Hepatocyte (in vitro differentiated cells): ENCODE measurements at regions not wholly inside any gene's neighbourhood (a gene's known extent, or its start where the extent isn't known, plus 50 kb on each side); places are given as distances from the start of the nearest gene placed in this dataset.

Experiments used
- DNase-seq: peaks from one replicate; pipeline ENCODE4 v3.0.0-alpha.2; 2016; ENCODE audit warnings: low spot score
- H2AFZ ChIP-seq: fragments of 200-600 bp; sonication (generic); 2 replicates; pipeline ENCODE4 v1.6.0; 2016; ENCODE audit warnings: antibody characterized with exemption, mild to moderate bottlenecking
- H3K27ac ChIP-seq: fragments of 200-600 bp; sonication (generic); 2 replicates; pipeline ENCODE4 v1.5.1; 2016; ENCODE audit warnings: mild to moderate bottlenecking
- H3K27me3 ChIP-seq: fragments of 200-600 bp; sonication (generic); 2 replicates; pipeline ENCODE4 v1.6.1; 2016
- H3K36me3 ChIP-seq: fragments of 200-600 bp; sonication (generic); replicated peaks from 2 replicates; pipeline ENCODE4 v1.5.1; 2016; ENCODE audit warnings: low read depth; ENCODE audit not compliant: insufficient read depth
- H3K4me1 ChIP-seq: fragments of 200-600 bp; sonication (generic); 2 replicates; pipeline ENCODE4 v1.5.1; 2016; ENCODE audit warnings: mild to moderate bottlenecking, moderate library complexity; ENCODE audit not compliant: insufficient read depth
- H3K4me2 ChIP-seq: fragments of 200-600 bp; sonication (generic); 2 replicates; pipeline ENCODE4 v1.6.0; 2016
- H3K4me3 ChIP-seq: fragments of 200-600 bp; sonication (generic); 2 replicates; pipeline ENCODE4 v1.5.1; 2016; ENCODE audit warnings: mild to moderate bottlenecking
- H3K79me2 ChIP-seq: fragments of 200-600 bp; sonication (generic); 2 replicates; pipeline ENCODE4 v1.6.0; 2017; ENCODE audit warnings: mild to moderate bottlenecking
- H3K9me2 ChIP-seq: fragments of 200-600 bp; sonication (generic); replicated peaks from 2 replicates; pipeline ENCODE4 v1.6.0; 2017; ENCODE audit warnings: mild to moderate bottlenecking; ENCODE audit not compliant: insufficient read depth
- H3K9me3 ChIP-seq: fragments of 200-600 bp; sonication (generic); 2 replicates; pipeline ENCODE4 v1.5.1; 2016; ENCODE audit warnings: low read depth, mild to moderate bottlenecking
- H4K20me1 ChIP-seq: fragments of 200-600 bp; sonication (generic); 2 replicates; pipeline ENCODE4 v1.6.0; 2016; ENCODE audit warnings: mild to moderate bottlenecking; ENCODE audit not compliant: insufficient read depth, poor library complexity, severe bottlenecking
- EZH2 ChIP-seq: fragments of 200-600 bp; sonication (generic); IDR thresholded peaks from 2 replicates; pipeline ENCODE4 v1.6.1; 2016; ENCODE audit warnings: antibody characterized with exemption, mild to moderate bottlenecking, borderline replicate concordance
- EZH2phosphoT487 ChIP-seq: fragments of 200-600 bp; sonication (generic); IDR thresholded peaks from one replicate; pipeline ENCODE4 v1.6.1; 2018; ENCODE audit warnings: antibody characterized with exemption, mild to moderate bottlenecking, low read depth, moderate library complexity; ENCODE audit not compliant: unreplicated experiment, severe bottlenecking
- whole genome bisulfite sequencing: methylation state at CpG from one replicate; pipeline ENCODE4 v1.1.6; 2016; ENCODE audit warnings: low lambda C conversion rate; ENCODE audit errors: missing lambda C conversion rate; 5-methylcytosine and 5-hydroxymethylcytosine counted together
- TF ChIP-seq, protein P1 (sequence below): fragments of 200-600 bp; sonication (generic); IDR thresholded peaks from 2 replicates; pipeline ENCODE4 v1.5.1; 2016; ENCODE audit warnings: antibody characterized with exemption, mild to moderate bottlenecking; ENCODE audit not compliant: poor library complexity

DNA sequence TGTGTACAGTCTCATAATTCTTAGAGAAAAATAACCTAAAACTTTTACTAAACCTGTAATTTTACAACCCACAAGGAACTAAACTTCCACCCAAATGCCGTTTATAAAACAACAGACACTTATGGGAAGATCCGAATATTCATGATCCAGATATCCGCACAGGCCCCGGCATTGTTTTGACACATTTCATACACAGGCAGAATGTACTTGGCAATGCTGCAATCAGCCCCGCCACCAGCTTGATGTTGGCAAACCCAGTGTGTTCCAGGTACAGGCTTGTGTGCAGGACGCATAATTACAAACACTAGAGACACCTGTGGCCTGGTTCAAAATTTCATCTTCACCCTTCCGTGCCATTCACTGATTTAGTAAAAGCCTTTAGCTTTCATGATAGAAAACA lies 393.0 kb upstream of the SALL3 start:
- no peak overlapping the region for H3K4me3 ChIP-seq
- DNase-seq, result no peak
- no peak overlapping the region for H2AFZ ChIP-seq
- 81% methylated on average over 7 of the region's 7 CpGs for WGBS
- H4K20me1 ChIP-seq, result no peaks in the 10 kb centered on the region
- TF ChIP-seq, protein P1, sequence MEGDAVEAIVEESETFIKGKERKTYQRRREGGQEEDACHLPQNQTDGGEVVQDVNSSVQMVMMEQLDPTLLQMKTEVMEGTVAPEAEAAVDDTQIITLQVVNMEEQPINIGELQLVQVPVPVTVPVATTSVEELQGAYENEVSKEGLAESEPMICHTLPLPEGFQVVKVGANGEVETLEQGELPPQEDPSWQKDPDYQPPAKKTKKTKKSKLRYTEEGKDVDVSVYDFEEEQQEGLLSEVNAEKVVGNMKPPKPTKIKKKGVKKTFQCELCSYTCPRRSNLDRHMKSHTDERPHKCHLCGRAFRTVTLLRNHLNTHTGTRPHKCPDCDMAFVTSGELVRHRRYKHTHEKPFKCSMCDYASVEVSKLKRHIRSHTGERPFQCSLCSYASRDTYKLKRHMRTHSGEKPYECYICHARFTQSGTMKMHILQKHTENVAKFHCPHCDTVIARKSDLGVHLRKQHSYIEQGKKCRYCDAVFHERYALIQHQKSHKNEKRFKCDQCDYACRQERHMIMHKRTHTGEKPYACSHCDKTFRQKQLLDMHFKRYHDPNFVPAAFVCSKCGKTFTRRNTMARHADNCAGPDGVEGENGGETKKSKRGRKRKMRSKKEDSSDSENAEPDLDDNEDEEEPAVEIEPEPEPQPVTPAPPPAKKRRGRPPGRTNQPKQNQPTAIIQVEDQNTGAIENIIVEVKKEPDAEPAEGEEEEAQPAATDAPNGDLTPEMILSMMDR, result no peak
- TF ChIP-seq EZH2 (no peak), EZH2phosphoT487 (no peak)
- no peaks in the 10 kb centered on the region for H3K79me2 ChIP-seq
- no peaks in the 10 kb centered on the region for H3K27me3 ChIP-seq
- no peaks in the 10 kb centered on the region for H3K36me3 ChIP-seq
- H3K9me3 ChIP-seq, result no peaks in the 10 kb centered on the region
- no peaks in the 10 kb centered on the region for H3K9me2 ChIP-seq
- no peaks in the 10 kb centered on the region for H3K4me1 ChIP-seq
- H3K27ac ChIP-seq, result no peak overlapping the region
- H3K4me2 ChIP-seq, result no peak overlapping the region

DNA sequence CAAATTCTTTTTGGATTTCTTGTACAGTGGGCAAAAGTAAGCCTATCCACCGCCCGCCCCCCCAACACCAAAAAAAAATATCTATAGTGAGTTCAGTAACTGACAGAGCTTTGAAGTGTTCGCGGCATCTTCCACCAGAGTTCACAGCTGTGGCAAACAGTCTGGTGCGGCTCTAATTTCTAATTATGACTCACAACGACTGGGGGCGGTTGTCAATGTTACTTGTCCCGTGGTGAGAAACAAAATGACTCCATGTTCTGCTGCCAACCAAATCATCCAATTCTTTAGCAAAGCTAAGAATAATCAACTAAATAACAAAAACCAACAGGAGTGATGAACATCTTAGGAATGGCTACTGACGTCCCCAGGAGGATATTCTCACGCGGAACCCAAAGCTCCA lies 392.5 kb upstream of the SALL3 start:
- Histone ChIP-seq H2AFZ (no peak overlapping the region), H3K4me1 (no peaks in the 10 kb centered on the region), H4K20me1 (no peaks in the 10 kb centered on the region), H3K27ac (no peak overlapping the region), H3K79me2 (no peaks in the 10 kb centered on the region), H3K27me3 (no peaks in the 10 kb centered on the region), H3K4me2 (no peak overlapping the region), H3K36me3 (no peaks in the 10 kb centered on the region), H3K9me3 (no peaks in the 10 kb centered on the region), H3K4me3 (no peak overlapping the region), H3K9me2 (no peaks in the 10 kb centered on the region)
- TF ChIP-seq EZH2 (no peak), EZH2phosphoT487 (no peak)
- TF ChIP-seq, protein P1, result no peak
- DNase-seq, result no peak
- 78% methylated on average over 11 of the region's 11 CpGs for WGBS

DNA sequence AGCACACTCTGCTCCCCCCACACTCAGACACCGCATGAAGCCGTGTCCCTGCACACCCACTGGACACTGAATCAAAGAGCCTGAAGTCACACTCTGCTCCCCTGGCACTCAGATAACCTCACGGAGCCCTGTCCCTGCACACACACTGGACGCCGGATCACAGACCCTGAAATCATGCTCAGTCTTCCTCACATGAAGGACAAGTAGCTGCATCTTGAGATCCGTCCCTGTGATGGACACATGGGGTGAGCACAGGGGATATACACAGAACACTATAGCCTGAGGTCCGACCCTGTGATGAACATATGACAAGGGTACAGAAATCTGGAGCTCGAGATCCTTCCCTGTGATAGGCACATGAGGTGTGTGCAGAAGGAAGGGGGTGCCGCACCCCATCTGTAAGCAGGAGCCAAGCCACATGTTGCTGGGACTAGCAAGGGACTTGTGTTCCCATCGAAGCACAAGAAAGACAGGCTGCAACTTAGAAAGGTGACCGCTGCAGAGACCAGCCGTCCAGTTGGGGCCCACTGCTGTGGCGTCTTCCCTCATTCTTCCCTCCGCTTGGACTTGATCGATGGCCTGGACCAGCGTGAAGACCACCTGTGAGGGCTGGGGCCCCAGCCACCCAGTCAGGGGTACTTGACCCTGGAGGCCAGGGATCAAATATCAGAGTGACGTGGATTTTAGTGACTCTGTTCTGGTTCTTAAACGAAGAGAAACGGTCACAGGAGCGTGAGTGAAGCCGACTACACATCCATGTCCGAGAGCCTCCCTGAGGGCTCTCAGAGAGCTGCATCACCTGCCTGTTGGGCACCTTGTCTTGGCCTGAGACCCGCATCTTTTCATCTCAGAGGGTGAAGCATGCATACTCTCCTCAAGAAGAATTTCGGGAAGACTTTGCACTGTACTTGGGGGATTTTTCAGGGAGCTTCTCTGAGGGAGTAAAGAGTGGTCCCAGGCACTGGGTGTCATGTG lies 391.7 kb upstream of the SALL3 start:
- H4K20me1 ChIP-seq, result no peaks in the 10 kb centered on the region
- TF ChIP-seq EZH2 (no peak), EZH2phosphoT487 (no peak)
- TF ChIP-seq, protein P1, result no peak
- WGBS, result 92% methylated on average over 24 of the region's 24 CpGs
- no peaks in the 10 kb centered on the region for H3K4me1 ChIP-seq
- no peaks in the 10 kb centered on the region for H3K79me2 ChIP-seq
- H3K4me3 ChIP-seq, result no peak overlapping the region
- no peak overlapping the region for H2AFZ ChIP-seq
- no peaks in the 10 kb centered on the region for H3K36me3 ChIP-seq
- H3K9me3 ChIP-seq, result no peaks in the 10 kb centered on the region
- H3K27ac ChIP-seq, result no peak overlapping the region
- no peak for DNase-seq
- H3K9me2 ChIP-seq, result no peaks in the 10 kb centered on the region
- H3K4me2 ChIP-seq, result no peak overlapping the region
- no peaks in the 10 kb centered on the region for H3K27me3 ChIP-seq
